ENCODE measurements at regions not wholly inside any gene's neighbourhood (a gene's known extent, or its start where the extent isn't known, plus 50 kb on each side); places are given as distances from the start of the nearest gene placed in this dataset.
"Not testable (repeated sequence)": the region's sequence is repeated elsewhere in the genome, so short reads cannot be mapped to it uniquely, and the experiment has no call there.

- no peak overlapping the region for H3K4me3 ChIP-seq (ENCODE audit: low read depth, low read length)
- DNase-seq (ENCODE audit: low read depth): no peak
- TF ChIP-seq, protein P1, sequence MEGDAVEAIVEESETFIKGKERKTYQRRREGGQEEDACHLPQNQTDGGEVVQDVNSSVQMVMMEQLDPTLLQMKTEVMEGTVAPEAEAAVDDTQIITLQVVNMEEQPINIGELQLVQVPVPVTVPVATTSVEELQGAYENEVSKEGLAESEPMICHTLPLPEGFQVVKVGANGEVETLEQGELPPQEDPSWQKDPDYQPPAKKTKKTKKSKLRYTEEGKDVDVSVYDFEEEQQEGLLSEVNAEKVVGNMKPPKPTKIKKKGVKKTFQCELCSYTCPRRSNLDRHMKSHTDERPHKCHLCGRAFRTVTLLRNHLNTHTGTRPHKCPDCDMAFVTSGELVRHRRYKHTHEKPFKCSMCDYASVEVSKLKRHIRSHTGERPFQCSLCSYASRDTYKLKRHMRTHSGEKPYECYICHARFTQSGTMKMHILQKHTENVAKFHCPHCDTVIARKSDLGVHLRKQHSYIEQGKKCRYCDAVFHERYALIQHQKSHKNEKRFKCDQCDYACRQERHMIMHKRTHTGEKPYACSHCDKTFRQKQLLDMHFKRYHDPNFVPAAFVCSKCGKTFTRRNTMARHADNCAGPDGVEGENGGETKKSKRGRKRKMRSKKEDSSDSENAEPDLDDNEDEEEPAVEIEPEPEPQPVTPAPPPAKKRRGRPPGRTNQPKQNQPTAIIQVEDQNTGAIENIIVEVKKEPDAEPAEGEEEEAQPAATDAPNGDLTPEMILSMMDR (IDR thresholded peaks at IDR 0.05; ENCODE audit: insufficient read depth, low read depth, low read length, missing control alignments): no peak
Measured at GRCh38 chr1:245001252-245001651, 136.9 kb upstream of the HNRNPU start.

DNA sequence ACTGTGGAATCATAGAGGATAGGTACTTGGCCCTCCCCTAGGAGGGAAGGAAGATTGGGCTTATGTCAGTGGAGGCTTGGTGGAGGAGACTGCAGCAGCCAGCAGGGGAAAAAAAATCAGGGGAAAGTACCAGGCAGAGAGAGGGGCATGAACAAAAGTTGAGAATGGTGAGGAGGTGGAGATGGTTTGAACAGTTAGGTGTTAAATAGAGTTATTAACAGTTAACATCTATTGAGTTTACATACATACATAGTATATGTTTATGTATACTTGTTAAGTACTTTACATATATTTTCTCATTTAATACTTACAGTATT is 136.5 kb upstream of the HNRNPU start:
- no peak overlapping the region for H3K4me3 ChIP-seq (ENCODE audit: low read depth, low read length)
- TF ChIP-seq, protein P1 (IDR thresholded peaks at IDR 0.05; ENCODE audit: insufficient read depth, low read depth, low read length, missing control alignments): no peak
- no peak for DNase-seq (ENCODE audit: low read depth)

DNA sequence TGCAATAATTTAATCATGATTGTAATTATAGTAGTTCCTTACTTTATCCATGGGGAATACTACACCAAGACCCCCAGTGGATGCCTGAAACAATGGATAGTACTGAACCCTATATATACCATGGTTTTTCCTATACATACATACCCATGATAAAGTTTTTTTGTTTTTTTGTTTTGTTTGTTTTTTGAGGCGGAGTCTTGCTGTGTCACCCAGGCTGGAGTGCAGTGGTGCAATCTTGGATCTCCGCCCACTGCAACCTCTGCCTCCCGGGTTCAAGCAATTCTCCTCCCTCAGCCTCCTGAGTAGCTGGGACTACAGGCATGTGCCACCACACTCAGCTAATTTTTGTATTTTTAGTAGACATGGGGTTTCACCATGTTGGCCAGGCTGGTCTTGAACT is 135.3 kb upstream of the HNRNPU start:
- DNase-seq (ENCODE audit: low read depth); H3K4me3 ChIP-seq (ENCODE audit: low read depth, low read length): not testable (repeated sequence)

GRCh38 chr1:244998717-244999346 is 134.5 kb upstream of the HNRNPU start:
- TF ChIP-seq, protein P1 (IDR thresholded peaks at IDR 0.05; ENCODE audit: insufficient read depth, low read depth, low read length, missing control alignments): no peak
- no peak for DNase-seq (ENCODE audit: low read depth)
- no peak overlapping the region for H3K4me3 ChIP-seq (ENCODE audit: low read depth, low read length)

DNA sequence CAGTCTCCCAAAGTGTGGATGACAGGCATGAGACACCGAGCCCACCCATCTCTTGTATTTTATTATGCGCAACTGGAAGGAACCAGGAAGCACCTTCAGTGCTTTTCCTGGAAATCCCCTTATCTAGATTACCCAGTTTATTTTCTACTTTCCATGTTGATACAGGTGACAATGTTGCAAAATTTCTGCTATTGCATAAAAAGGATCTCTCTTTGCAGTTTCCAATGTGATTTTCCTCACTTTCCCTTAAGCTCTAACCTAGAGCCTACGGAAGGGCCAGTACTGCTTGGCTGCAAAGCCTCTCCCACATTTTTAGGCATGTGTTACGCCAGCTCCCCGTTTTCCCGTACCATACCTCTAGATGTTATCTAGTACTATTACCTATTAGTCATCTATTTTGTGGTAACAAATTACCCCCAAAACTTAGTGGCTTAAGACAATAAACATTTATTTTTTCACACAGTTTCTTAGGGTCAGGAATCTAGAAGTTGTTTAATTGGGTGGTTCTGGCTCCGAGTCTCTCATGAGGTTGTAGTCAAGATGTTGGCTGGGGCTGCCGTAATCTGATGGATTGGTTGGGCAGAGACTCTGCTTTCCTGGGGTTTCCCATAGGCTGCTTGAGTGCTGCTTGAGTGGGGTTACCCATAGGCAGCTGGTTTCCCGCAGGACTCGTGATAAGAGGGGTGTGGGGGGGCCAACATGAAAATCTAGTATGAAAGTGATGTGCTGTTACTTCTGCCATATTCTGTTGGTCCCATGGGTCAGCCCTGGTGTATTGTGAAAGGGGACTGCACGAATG is 131.5 kb upstream of the HNRNPU start:
- H3K4me3 ChIP-seq (ENCODE audit: low read depth, low read length): no peak overlapping the region
- DNase-seq (ENCODE audit: low read depth): no peak
- TF ChIP-seq, protein P1 (IDR thresholded peaks at IDR 0.05; ENCODE audit: insufficient read depth, low read depth, low read length, missing control alignments): no peak

DNA sequence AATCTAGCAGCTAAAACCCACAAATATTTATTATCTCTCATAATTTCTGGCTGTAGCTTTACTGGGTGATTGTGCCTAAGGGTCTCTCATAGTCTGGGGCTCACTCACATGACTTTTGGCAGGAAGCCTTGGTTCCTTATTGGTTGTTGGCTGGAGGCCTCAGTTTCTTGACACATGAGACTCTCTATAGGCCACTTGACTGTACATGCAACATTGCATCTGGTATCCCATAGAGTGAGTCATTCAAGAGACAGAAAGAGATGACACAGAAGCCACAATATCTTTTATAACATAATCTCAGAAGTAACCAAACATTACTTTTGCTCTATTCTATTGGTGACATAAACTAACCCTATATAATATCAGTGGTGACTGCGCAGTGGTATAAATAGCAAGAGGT is 128.5 kb upstream of the HNRNPU start:
- TF ChIP-seq, protein P1 (IDR thresholded peaks at IDR 0.05; ENCODE audit: insufficient read depth, low read depth, low read length, missing control alignments): no peak
- DNase-seq (ENCODE audit: low read depth): no peak
- no peak overlapping the region for H3K4me3 ChIP-seq (ENCODE audit: low read depth, low read length)

GRCh38 chr1:244989813-244990212 is 125.5 kb upstream of the HNRNPU start:
- no peak for DNase-seq (ENCODE audit: low read depth)
- TF ChIP-seq, protein P1 (IDR thresholded peaks at IDR 0.05; ENCODE audit: insufficient read depth, low read depth, low read length, missing control alignments): no peak
- H3K4me3 ChIP-seq (ENCODE audit: low read depth, low read length): no peak overlapping the region
